Prostate gland (tissue), 2 donors: ENCODE measurements at regions not wholly inside any gene's neighbourhood (a gene's known extent, or its start where the extent isn't known, plus 50 kb on each side); places are given as distances from the start of the nearest gene placed in this dataset.

Source experiments
- CTCF ChIP-seq, 4 experiments: fragments of 200-600 bp in 2 of 4; fragments of 450-650 bp in 2 of 4; sonication (generic) in 2 of 4; IDR thresholded peaks; 1 replicate in 3 of 4; 2 replicates in 1 of 4; pipeline ENCODE4 v1.5.1; 2016 to 2019; ENCODE audit warnings: antibody characterized with exemption in 4 of 4, mild to moderate bottlenecking in 2 of 4, moderate library complexity in 2 of 4
- POLR2A ChIP-seq: fragments of 450-650 bp; IDR thresholded peaks from one replicate; pipeline ENCODE4 v1.6.1; 2016; ENCODE audit warnings: antibody characterized with exemption, mild to moderate bottlenecking

DNA sequence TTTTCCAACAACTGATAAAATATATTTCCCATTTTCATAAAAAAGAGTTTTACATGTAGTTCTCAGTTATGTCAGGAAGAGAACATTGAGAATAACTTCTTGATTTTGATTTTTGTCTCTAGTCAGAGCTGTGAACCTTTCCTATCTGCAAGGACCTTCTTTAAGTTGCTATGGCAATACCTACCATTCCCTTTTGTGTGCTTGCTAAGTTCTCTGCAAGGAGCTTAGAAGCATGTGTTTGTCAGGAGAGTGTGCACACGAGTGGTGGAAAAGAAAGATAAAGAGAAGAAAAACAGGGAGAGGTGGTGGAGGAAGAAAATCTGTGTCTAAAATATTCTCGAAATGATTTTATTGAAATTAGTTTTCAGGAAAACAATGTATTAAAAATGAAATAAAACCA lies 140.3 kb upstream of the SLC8A1 start:
- no peak for TF ChIP-seq CTCF (IDR thresholded peaks at IDR 0.05)
- no peak for TF ChIP-seq POLR2A
